GM19324 (cell line): ENCODE measurements at regions not wholly inside any gene's neighbourhood (a gene's known extent, or its start where the extent isn't known, plus 50 kb on each side); places are given as distances from the start of the nearest gene placed in this dataset.
"Not testable (repeated sequence)": the region's sequence is repeated elsewhere in the genome, so short reads cannot be mapped to it uniquely, and the experiment has no call there.

Experiments used
- ATAC-seq: cut with Tn5 transposase; IDR thresholded peaks from one replicate; pipeline ENCODE4 v1.9.1; 2021; ENCODE audit warnings: mild to moderate bottlenecking, moderate library complexity; ENCODE audit not compliant: unreplicated experiment, low FRiP score

DNA sequence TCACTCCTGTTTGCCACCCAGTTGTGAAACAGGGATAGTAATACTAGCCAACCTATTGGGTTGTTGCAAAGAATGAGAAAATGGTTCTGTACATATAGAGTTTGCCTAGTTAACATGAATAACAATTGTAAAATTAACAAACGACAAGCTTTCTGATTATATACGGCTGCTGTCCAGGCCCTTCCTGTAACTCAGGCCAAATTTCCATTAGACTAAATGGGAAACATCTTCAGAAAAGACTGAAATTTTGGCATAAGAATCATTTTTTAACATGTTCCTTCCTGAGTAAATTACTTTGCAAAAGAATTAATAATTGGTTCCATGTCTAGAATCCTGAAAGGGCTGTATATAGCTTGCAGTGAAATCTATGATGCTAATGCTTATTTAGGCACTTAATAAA, 117.7 kb upstream of the SATB2 start:
- no peak for ATAC-seq

- ATAC-seq = no peak
Observed at GRCh38 chr2:199572571-199572970, 114.8 kb upstream of the SATB2 start.

DNA sequence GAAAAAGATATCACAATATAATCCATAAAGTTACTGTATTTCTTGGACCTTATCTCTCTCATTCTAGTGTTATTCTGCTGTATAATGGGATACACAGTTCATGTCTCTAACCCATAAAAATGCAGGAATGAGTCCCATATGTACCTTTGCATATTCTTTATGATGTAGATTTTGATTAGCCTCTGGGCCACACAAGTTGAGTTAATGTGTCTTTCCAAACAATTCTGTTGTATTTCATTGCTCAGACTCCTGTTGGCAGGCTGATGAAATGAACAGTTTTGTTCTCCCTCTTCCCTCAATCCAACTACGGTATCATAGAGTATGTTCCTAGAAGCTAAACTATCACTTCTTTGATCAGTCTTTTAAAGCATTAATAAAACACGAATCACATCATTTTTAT, 113.2 kb upstream of the SATB2 start:
- no peak for ATAC-seq

GRCh38 chr2:199569336-199569735, 111.6 kb upstream of the SATB2 start:
- no peak for ATAC-seq

GRCh38 chr2:199558156-199558555, 100.4 kb upstream of the SATB2 start:
- no peak for ATAC-seq

GRCh38 chr2:199556527-199557285, 99.0 kb upstream of the SATB2 start:
- ATAC-seq = no peak

DNA sequence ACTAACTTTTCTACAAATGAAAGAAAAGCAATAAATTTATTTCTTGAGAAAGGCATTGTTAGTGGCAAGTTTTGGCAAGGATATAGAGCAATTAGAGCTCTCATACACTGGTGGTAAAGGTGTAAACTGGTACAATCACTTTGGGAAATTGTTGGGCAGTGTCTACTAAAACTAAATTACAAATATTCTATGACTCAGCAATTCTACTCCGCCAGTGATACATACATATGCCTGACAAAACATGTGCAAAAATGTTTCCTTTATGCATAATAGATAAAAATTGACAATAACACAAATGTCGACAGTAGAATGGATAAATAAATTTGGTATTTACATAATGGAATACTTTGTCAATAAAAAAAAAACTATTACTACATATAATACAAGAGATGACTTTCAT, 96.3 kb upstream of the SATB2 start:
- no peak for ATAC-seq

GRCh38 chr2:199552141-199552540, 94.4 kb upstream of the SATB2 start:
- ATAC-seq = no peak

DNA sequence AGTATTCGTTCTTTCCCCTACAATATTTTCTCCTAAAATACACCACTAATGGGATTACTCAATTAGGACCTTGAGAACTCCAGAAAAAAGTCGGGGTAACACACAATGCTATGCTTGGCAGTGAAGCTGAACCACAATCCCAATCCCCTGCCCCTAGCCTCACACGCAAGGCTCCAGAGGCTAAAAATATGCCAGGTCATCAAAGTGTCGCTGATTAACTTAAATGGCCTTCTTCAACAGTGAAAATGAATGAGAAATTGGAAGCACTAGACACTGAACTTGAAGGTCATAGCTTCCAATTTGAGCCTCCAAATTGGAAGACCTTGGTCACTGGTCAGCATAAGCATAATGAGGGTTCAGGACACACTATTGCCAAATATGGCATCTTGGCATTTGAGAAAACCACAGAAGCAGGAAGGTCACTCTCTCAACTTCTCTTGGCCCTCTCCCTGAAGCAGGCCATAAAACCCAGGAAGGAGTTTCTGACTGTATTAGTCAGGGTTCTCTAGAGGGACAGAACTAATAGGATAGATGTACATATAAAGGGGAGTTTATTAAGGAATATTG, 86.0 kb upstream of the SATB2 start:
- ATAC-seq = no peak

DNA sequence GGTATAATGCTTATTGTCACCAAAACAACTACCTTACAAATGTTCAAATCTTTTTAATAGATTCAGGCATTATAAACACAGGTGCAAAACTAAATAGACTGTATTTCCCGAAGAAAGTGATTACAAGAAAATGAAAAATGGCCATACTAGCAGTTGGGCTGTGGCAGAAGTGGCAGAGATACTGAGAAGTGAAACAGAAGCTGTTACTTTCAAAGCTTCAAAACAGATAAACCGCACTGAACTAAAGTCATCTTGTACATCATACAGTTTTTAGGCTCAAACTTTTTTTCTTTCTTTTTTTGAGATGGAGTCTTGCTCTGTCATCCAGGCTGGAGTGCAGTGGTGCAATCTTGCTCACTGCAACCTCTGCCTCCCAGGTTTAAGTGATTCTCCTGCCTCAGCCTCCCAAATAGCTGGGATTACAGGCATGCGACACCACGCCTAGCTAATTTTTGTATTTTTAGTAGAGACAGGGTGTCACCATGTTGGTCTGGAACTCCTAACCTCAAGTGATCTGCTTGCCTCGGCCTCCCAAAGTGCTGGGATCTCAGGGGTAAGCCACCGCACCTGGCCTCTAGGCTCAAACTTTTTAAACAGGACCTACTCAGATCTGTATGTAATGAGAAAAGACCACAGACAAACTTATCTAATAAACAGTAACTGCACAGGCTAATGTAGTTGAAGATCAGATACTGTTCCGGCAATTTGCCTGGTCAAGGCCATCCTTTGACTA, 77.9 kb upstream of the SATB2 start:
- ATAC-seq = peak; percentile 87

DNA sequence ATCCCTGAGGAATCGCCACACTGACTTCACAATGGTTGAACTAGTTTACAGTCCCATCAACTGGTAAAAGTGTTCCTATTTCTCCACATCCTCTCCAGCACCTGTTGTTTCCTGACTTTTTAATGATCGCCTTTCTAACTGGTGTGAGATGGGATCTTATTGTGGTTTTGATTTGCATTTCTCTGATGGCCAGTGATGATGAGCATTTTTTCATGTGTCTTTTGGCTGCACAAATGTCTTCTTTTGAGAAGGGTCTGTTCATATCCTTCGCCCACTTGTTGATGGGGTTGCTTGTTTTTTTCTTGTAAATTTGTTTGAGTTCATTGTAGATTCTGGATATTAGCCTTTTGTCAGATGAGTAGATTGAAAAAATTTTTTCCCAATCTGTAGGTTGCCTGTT, 76.1 kb upstream of the SATB2 start:
- not testable (repeated sequence) for ATAC-seq

GRCh38 chr2:199527071-199527470, 69.3 kb upstream of the SATB2 start:
- no peak for ATAC-seq

GRCh38 chr2:199524689-199525574, 67.2 kb upstream of the SATB2 start:
- ATAC-seq = no peak

DNA sequence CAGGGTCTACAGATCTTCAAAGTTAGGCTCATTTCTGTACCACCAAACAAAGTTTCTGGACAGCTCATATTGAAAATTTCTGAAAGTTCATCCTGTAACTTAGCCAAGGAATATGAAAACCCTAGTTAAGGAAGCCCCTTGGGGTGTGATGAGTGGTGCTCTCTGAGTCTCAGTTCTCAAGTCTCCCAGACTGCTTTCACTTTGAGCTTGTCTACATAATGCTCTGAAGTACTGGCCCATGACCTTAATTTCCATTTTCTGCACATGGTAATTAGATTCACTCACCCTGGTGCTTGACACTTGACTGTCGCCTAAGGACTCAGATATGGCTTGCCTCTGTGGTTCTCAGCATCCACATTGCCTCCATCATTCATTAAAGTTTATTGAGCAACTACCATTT, 51.7 kb upstream of the SATB2 start:
- ATAC-seq = peak; percentile 92
